ENCODE measurements at regions not wholly inside any gene's neighbourhood (a gene's known extent, or its start where the extent isn't known, plus 50 kb on each side); places are given as distances from the start of the nearest gene placed in this dataset.
A peak's percentile ranks its signal among the peaks of the same experiment; 100 is the strongest.
"Not testable (repeated sequence)": the region's sequence is repeated elsewhere in the genome, so short reads cannot be mapped to it uniquely, and the experiment has no call there.

GRCh38 chr5:39714036-39714698 lies 289.4 kb upstream of the DAB2 start:
- DNase-seq (ENCODE audit: low read depth in 2 of 3, low spot score in 1 of 3) = peak in 2 of 3 donors; percentile 4 to 58

DNA sequence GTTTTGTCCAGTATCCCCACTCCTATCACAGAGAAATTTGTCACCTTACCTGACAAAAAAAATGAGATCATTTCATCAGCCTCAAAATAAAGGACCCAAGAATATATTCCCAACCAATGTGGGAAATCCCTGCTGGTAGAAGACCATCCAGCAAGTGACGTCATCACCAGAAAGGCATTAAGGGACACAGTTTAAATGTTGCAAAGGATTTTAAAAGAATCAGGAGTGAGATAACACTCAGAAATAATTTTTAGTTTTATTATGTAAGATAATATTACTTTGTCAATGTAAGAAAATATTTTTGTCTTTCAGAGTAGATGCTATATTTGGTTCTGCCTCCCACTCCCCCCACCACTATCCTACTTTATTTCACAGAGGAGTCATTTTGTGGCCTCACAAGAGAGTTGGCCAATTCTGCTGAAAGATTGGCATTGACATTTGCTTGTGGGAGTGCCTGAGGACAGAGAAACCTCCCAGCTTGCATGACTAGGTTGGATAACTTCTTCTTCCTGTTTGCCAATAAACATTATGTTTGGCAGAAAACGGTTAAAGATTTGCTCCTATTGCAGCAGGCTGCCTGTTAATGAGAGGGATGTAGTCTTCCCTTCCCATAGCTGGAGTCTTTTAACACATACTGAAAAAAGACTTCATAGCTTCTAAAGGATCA lies 288.6 kb upstream of the DAB2 start:
- no peak for DNase-seq (ENCODE audit: low read depth in 2 of 3, low spot score in 1 of 3)

- no peak for DNase-seq (ENCODE audit: low read depth in 2 of 3, low spot score in 1 of 3)
These were observed 287.8 kb upstream of the DAB2 start for GRCh38 chr5:39712316-39713249.

- no peak for DNase-seq (ENCODE audit: low read depth in 2 of 3, low spot score in 1 of 3)
These were observed 287.0 kb upstream of the DAB2 start for GRCh38 chr5:39711821-39712220.

GRCh38 chr5:39709032-39709431 lies 284.3 kb upstream of the DAB2 start:
- DNase-seq (ENCODE audit: low read depth in 2 of 3, low spot score in 1 of 3) = no peak

DNA sequence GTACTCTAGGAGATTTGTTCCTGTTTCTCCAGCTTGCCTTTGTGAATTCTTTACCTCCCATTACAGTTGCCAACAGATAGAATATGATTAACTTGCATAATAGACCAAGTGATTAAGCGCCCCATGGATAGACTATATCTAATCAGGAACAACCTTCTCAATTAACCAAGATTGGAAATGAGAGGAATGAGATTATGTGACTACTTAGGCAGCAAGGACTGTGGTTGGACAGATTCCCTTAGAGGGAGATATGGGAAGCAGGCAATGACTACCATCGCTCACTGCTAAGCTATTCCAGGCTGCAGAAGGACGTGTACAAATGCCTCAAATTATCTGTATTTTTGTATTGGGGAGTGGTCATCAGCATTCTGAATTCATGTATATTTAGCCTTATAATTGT lies 278.1 kb upstream of the DAB2 start:
- DNase-seq (ENCODE audit: low read depth in 2 of 3, low spot score in 1 of 3) = no peak

DNA sequence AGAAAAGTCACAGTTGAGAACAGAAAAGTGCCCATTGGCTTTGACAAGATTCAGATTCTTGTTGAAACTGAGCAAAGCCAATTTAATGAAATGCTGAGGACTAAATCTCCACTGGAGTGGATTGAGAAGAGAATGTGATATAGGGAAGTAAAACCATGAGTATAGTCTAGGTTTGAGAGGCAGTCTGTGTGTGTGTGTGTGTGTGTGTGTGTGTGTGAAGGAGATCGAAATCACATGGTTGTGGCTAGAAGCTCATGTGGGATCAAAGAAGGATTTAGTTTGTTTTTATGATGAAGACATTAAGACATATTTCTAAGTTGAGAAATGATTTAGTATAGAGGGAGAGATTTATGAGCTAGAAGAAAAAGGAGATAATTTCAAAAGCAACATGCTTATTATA lies 275.7 kb upstream of the DAB2 start:
- no peak for DNase-seq (ENCODE audit: low read depth in 2 of 3, low spot score in 1 of 3)

DNA sequence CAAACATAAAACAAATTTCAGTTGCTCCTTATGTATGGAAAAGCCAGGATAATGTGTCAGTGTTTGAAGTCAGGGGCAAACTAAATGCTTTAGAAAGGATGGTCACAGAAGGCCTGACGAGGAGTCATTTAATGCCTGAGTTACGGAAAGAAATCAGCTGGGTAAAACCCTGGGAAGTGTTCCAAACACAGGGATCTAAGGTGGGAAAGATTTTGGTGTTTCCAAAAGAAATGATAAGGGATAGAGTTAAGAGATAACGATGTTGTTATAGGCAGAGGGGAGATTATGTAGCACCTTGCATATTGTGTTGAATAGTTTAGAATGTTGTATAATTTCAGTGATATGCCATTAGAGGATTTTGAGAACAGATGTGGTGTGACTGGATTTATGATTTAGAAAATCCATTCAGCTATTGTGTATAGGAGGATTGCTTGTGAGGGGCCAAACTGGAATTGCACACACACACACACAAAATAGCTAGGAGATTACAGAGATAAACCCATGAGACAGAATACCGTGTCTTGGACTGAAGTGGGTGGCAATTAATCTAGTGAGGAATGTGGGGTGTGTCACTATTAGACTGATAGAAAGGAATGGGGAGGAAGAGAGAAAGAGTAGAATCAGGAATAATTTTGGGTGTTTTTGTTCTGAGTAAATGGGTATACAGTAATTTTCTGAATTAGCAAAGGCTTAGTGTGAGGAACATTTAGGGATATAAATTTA lies 274.2 kb upstream of the DAB2 start:
- DNase-seq (ENCODE audit: low read depth in 2 of 3, low spot score in 1 of 3) = no peak

GRCh38 chr5:39697881-39698280 lies 273.1 kb upstream of the DAB2 start:
- no peak for DNase-seq (ENCODE audit: low read depth in 2 of 3, low spot score in 1 of 3)

- no peak for DNase-seq (ENCODE audit: low read depth in 2 of 3, low spot score in 1 of 3)
These were observed 272.1 kb upstream of the DAB2 start for GRCh38 chr5:39696672-39697398.

DNA sequence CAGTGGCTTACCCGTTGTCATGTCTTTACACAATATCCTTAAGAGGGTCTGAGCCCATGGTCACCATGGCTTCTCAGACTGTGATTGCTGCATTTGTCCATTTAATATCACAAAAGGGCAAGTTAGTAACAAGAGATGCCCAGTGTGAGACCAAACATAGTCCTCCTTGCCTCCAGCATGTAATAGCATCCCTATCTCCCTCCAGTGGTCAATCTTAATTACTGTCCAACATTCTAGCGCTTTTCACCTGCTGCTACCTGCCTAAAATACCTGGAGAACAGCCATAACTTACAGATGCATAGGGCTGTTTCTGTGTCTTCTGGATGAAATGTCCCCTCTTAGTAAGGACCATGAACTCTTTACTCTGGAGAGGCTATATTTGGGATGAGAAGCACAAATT lies 267.2 kb upstream of the DAB2 start:
- DNase-seq (ENCODE audit: low read depth in 2 of 3, low spot score in 1 of 3) = no peak

GRCh38 chr5:39691136-39691535 lies 266.4 kb upstream of the DAB2 start:
- DNase-seq (ENCODE audit: low read depth in 2 of 3, low spot score in 1 of 3) = no peak

DNA sequence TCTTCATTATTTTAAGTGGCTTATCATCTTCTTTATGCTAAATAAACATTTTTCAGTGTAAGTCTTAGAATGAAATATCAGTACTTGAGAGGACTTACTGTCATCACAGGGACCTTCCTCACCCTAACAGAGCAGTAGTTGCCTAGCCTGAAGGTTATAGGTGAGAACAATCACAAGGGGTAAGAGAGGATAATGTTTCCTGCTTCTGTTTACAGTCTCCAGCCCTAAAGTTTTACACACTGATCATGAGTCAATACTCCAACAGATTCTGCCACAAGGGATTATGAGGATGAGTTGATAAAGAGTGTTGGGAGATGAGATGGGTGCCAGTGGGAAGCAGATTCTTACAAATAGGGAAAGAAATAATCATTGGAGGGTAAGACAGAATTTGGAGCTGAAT lies 265.1 kb upstream of the DAB2 start:
- no peak for DNase-seq (ENCODE audit: low read depth in 2 of 3, low spot score in 1 of 3)

GRCh38 chr5:39687924-39688323 lies 263.1 kb upstream of the DAB2 start:
- not testable (repeated sequence) for DNase-seq (ENCODE audit: low read depth in 2 of 3, low spot score in 1 of 3)

- no peak for DNase-seq (ENCODE audit: low read depth in 2 of 3, low spot score in 1 of 3)
These were observed 255.4 kb upstream of the DAB2 start for GRCh38 chr5:39680213-39680612.

DNA sequence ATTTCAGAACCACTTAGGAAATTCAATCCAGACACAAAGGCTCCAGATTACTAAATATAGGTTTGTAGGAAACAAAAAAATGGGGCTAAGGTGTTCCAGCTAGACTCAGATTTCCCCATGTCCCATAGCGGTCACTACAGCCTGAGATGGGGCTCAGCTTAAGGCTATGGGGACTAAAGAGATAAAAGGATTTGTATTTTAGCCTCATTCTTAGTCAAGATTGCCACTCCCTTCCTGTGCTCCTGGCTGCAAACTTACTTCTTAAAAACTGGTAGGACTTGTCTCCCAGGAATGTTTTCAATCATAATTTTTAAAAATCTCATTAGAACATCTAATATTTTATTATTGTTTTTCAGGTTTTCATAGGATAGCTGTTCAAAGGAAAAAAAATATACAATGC lies 253.8 kb upstream of the DAB2 start:
- DNase-seq (ENCODE audit: low read depth in 2 of 3, low spot score in 1 of 3) = no peak

DNA sequence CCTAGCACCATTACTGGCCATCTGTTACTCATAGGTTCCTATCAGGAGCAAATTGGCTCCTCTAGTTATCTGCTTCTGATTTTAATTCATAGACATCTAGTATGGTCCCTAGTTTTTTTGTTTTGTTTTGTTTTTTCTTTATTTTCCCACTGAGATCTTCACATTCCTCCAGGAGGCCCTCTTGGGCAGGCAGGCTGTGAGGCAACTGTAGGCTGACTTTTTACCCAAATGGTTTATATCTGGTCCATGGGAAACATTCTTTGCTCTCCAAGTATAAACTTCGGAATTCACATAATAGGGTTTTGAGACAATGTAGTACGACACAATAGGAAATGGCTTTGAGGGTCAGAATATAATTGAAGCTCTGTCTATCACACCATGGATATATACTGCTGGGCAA lies 250.9 kb upstream of the DAB2 start:
- DNase-seq (ENCODE audit: low read depth in 2 of 3, low spot score in 1 of 3) = no peak

DNA sequence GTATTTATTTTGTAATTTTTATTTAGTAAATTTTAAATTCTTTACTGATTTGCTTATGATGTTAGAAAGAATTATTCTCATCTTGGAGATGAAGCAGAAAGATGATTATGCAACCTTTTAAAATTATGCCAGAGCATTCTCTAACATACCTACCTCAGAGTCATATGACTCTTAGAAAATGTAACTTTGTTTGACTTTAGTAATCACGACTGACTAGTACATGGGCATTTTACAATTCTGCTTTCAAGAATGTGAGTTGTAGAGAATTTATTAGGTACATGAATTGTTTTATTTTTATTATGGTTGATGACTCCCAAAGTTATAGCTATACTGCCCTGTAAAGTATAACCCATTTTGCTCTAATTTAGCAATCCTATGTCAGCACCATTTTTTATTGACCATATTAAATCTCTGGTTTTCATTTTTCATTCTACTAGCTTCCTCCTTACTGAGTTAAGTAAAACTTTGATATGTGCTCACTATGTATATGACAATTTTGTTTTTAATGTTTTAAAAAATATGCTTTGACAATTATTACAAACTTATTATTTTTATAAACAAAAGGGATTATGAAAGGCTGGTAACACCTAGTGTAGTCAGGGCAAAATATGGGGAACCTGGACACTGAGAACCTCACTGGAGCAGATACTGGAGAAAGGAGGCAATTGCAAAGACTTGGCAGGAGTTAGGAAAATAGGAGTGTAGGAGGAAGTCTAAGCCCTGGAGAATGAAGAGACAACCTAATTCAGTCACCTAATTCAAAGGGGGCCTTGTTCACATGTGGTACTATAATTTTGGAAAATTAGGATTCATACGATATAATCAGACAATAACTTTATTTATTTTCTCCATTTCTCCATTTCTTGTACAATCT lies 249.7 kb upstream of the DAB2 start:
- DNase-seq (ENCODE audit: low read depth in 2 of 3, low spot score in 1 of 3) = no peak

DNA sequence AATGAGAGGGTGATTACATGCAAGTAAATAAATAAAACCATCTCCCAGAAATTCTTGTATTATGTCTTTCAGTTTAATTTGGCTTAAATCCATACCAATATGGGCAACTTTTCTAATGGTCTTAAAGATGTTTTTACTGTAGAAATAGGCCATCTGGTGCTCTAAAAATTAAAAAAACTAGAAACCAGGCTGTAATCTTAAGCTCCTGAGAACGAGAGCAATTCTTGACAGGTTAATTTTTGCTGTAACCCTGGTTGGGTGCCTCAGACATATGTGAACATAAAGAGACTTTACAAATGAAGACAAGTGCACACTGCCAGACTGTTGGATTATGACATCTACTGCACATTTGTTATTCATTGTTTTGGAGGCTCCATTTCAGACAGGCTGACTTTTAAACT lies 246.8 kb upstream of the DAB2 start:
- DNase-seq (ENCODE audit: low read depth in 2 of 3, low spot score in 1 of 3) = no peak

DNA sequence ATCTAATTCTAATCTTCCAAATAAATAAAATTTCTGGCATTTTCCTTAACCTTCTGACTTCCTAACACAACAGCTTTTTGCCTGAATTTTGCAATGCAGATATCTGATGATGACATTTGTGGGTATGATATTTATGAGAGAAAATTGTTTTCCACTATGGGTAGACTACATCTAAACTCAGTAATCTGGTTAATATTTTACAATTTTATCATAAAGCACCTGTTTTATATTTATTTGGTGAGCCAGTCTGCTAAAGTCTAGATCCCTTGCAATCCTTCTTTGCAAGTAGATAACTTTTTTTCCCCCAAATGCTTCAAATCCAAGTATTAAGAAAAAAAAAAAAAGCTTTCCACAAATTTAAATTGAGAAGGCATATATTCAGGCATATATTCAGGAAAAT lies 246.2 kb upstream of the DAB2 start:
- no peak for DNase-seq (ENCODE audit: low read depth in 2 of 3, low spot score in 1 of 3)
